ENCODE measurements at regions not wholly inside any gene's neighbourhood (a gene's known extent, or its start where the extent isn't known, plus 50 kb on each side); places are given as distances from the start of the nearest gene placed in this dataset.

DNA sequence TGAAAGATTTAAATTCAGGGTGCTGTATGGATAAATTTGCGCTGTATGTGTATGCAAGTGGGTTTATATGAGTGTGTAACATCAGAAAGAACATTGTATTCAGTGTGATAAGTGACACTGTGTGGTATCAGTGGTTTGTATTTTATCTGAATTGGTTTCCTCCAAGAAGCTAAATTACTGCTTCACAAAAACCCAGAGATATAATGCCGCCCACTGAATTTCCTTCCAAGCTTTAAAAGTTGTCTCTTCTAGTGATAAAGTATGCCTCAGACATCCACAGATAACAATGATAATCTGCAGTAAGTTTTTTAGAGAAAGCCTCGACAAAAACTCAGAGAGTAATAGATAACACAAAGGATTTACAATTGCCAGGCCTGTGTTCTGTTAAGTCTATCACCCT lies 710.6 kb upstream of the HS3ST1 start:
- H3K79me2 ChIP-seq (ENCODE audit: control insufficient read depth, insufficient read depth, low read length): no peaks in the 10 kb centered on the region
- H3K27me3 ChIP-seq (ENCODE audit: control insufficient read depth, extremely low read depth, insufficient read depth, low read length): no peaks in the 10 kb centered on the region
- dilution Hi-C loops (cut with MboI; ENCODE audit: extremely low pct_ligation_motif_present, low sequenced_read_pairs): no loop called here
- H3K4me1 ChIP-seq (ENCODE audit: control insufficient read depth, extremely low read depth, insufficient read depth, low read length): no peaks in the 10 kb centered on the region
- TF ChIP-seq EZH2 (IDR thresholded peaks at IDR 0.05; ENCODE audit: low read length): no peak
- TF ChIP-seq, protein P1, sequence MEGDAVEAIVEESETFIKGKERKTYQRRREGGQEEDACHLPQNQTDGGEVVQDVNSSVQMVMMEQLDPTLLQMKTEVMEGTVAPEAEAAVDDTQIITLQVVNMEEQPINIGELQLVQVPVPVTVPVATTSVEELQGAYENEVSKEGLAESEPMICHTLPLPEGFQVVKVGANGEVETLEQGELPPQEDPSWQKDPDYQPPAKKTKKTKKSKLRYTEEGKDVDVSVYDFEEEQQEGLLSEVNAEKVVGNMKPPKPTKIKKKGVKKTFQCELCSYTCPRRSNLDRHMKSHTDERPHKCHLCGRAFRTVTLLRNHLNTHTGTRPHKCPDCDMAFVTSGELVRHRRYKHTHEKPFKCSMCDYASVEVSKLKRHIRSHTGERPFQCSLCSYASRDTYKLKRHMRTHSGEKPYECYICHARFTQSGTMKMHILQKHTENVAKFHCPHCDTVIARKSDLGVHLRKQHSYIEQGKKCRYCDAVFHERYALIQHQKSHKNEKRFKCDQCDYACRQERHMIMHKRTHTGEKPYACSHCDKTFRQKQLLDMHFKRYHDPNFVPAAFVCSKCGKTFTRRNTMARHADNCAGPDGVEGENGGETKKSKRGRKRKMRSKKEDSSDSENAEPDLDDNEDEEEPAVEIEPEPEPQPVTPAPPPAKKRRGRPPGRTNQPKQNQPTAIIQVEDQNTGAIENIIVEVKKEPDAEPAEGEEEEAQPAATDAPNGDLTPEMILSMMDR (optimal IDR thresholded peaks at IDR 0.05 in 1 of 3, IDR thresholded peaks at IDR 0.05 in 1 of 3, conservative IDR thresholded peaks at IDR 0.05 in 1 of 3; ENCODE audit: extremely low read depth in 1 of 3, insufficient read depth in 2 of 3, low read length in 3 of 3): no peak
- H4K20me1 ChIP-seq (ENCODE audit: control insufficient read depth, extremely low read depth, insufficient read depth, low read length): no peaks in the 10 kb centered on the region
- no peak overlapping the region for H3K9ac ChIP-seq (ENCODE audit: control insufficient read depth, extremely low read depth, insufficient read depth, low read length)
- no peaks in the 10 kb centered on the region for H3K36me3 ChIP-seq (ENCODE audit: control insufficient read depth in 2 of 2, extremely low read depth in 1 of 2, insufficient read depth in 2 of 2, low read length in 2 of 2)
- FAIRE-seq (no peak), DNase-seq (ENCODE audit: low read depth, low spot score) (no peak)
- no peak overlapping the region for H3K4me3 ChIP-seq (ENCODE audit: control insufficient read depth in 2 of 3, extremely low read depth in 1 of 3, insufficient read depth in 2 of 3, low read depth in 1 of 3, low read length in 3 of 3)
- no peak overlapping the region for H2AFZ ChIP-seq (ENCODE audit: control insufficient read depth, low read length)
- H3K9me1 ChIP-seq (ENCODE audit: control insufficient read depth, extremely low read depth, insufficient read depth, low read length): no peaks in the 10 kb centered on the region
- no peaks in the 10 kb centered on the region for H3K9me3 ChIP-seq (ENCODE audit: control insufficient read depth, low read depth, low read length)
- H3K27ac ChIP-seq (ENCODE audit: control insufficient read depth, insufficient read depth, low read length): no peak overlapping the region
- H3K4me2 ChIP-seq (ENCODE audit: control insufficient read depth, extremely low read depth, insufficient read depth, low read depth, low read length): no peak overlapping the region

GRCh38 chr4:12138488-12138887 lies 709.8 kb upstream of the HS3ST1 start:
- no peak for DNase-seq (ENCODE audit: low read depth, low spot score)
- TF ChIP-seq, protein P1 (optimal IDR thresholded peaks at IDR 0.05 in 1 of 3, IDR thresholded peaks at IDR 0.05 in 1 of 3, conservative IDR thresholded peaks at IDR 0.05 in 1 of 3; ENCODE audit: extremely low read depth in 1 of 3, insufficient read depth in 2 of 3, low read length in 3 of 3): no peak
- no peak for TF ChIP-seq EZH2 (IDR thresholded peaks at IDR 0.05; ENCODE audit: low read length)
- H3K4me3 ChIP-seq (ENCODE audit: control insufficient read depth in 2 of 3, extremely low read depth in 1 of 3, insufficient read depth in 2 of 3, low read depth in 1 of 3, low read length in 3 of 3): no peak overlapping the region
- no peaks in the 10 kb centered on the region for H4K20me1 ChIP-seq (ENCODE audit: control insufficient read depth, extremely low read depth, insufficient read depth, low read length)
- H3K4me2 ChIP-seq (ENCODE audit: control insufficient read depth, extremely low read depth, insufficient read depth, low read depth, low read length): no peak overlapping the region
- no peak overlapping the region for H3K9ac ChIP-seq (ENCODE audit: control insufficient read depth, extremely low read depth, insufficient read depth, low read length)
- no peaks in the 10 kb centered on the region for H3K9me3 ChIP-seq (ENCODE audit: control insufficient read depth, low read depth, low read length)
- FAIRE-seq: no peak
- H3K27ac ChIP-seq (ENCODE audit: control insufficient read depth, insufficient read depth, low read length): no peak overlapping the region
- H3K79me2 ChIP-seq (ENCODE audit: control insufficient read depth, insufficient read depth, low read length): no peaks in the 10 kb centered on the region
- H2AFZ ChIP-seq (ENCODE audit: control insufficient read depth, low read length): no peak overlapping the region
- dilution Hi-C loops (cut with MboI; ENCODE audit: extremely low pct_ligation_motif_present, low sequenced_read_pairs): no loop called here
- no peaks in the 10 kb centered on the region for H3K36me3 ChIP-seq (ENCODE audit: control insufficient read depth in 2 of 2, extremely low read depth in 1 of 2, insufficient read depth in 2 of 2, low read length in 2 of 2)
- no peaks in the 10 kb centered on the region for H3K4me1 ChIP-seq (ENCODE audit: control insufficient read depth, extremely low read depth, insufficient read depth, low read length)
- H3K9me1 ChIP-seq (ENCODE audit: control insufficient read depth, extremely low read depth, insufficient read depth, low read length): no peaks in the 10 kb centered on the region
- no peaks in the 10 kb centered on the region for H3K27me3 ChIP-seq (ENCODE audit: control insufficient read depth, extremely low read depth, insufficient read depth, low read length)

All from keratinocyte (primary cell).